NB4 (cell line): ENCODE measurements at regions not wholly inside any gene's neighbourhood (a gene's known extent, or its start where the extent isn't known, plus 50 kb on each side); places are given as distances from the start of the nearest gene placed in this dataset.

Source experiments
- MYC ChIP-seq: IDR thresholded peaks from 2 replicates; pipeline ENCODE4 v1.6.1; 2011; ENCODE audit warnings: low read depth, low read length
- POLR2A ChIP-seq: IDR thresholded peaks from 2 replicates; pipeline ENCODE4 v1.6.1; 2011; ENCODE audit warnings: mild to moderate bottlenecking; ENCODE audit not compliant: insufficient read length; ENCODE audit errors: extremely low read depth
- TF ChIP-seq, protein P1 (sequence below): IDR thresholded peaks from one replicate; pipeline ENCODE4 v1.5.1; 2012; ENCODE audit warnings: low read depth, low read length

DNA sequence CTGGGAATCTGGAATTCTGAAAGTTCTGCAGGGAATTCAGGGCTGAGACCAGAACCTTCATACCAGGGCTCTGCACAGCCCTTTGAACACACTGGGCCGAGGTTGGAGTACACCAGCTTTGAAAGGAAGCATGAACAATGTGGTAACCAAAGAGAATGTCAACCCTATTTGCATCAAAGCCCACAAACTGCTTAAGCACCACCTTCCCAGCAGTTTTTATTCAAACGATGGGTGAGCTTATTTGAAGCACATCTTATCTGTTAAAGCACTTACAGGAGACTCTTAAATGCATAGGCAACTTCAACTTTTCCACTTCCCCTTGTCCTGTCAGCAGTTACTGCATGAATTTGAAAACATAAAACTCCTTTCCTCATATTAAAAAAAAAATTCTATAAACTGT lies 96.6 kb downstream of the TXNL1 start:
- TF ChIP-seq, protein P1, sequence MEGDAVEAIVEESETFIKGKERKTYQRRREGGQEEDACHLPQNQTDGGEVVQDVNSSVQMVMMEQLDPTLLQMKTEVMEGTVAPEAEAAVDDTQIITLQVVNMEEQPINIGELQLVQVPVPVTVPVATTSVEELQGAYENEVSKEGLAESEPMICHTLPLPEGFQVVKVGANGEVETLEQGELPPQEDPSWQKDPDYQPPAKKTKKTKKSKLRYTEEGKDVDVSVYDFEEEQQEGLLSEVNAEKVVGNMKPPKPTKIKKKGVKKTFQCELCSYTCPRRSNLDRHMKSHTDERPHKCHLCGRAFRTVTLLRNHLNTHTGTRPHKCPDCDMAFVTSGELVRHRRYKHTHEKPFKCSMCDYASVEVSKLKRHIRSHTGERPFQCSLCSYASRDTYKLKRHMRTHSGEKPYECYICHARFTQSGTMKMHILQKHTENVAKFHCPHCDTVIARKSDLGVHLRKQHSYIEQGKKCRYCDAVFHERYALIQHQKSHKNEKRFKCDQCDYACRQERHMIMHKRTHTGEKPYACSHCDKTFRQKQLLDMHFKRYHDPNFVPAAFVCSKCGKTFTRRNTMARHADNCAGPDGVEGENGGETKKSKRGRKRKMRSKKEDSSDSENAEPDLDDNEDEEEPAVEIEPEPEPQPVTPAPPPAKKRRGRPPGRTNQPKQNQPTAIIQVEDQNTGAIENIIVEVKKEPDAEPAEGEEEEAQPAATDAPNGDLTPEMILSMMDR = no peak
- TF ChIP-seq POLR2A (no peak), MYC (no peak)
